ENCODE measurements at regions not wholly inside any gene's neighbourhood (a gene's known extent, or its start where the extent isn't known, plus 50 kb on each side); places are given as distances from the start of the nearest gene placed in this dataset.

DNA sequence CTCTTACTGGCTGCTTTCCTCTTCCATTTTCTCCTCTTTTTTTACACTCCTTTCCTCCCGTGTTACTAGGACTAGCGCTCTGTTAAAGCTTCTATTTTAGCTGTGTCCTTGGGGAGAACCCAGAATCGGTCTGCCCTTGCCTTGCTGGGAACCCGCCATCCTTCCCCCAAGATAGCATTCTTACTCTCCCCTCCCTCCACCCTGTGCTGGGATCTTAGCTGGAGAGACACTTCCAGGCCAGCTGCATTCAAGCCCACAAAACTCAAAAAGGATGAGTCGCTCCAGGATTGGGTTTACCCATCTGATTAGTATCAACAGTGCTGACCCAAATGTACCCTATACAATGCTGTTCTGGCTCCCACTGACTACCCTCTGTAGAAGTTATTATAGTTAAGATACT is 200.5 kb upstream of the ASIC2 start:
- no peak overlapping the region for H3K4me3 ChIP-seq
- peaks cover 2% of the 10 kb centered on the region for H3K4me1 ChIP-seq (ENCODE audit: insufficient read depth)
- no peaks in the 10 kb centered on the region for H3K9me3 ChIP-seq
- intact Hi-C loops (cut with DNase I) = no loop called here
- TF ChIP-seq POLR2A (IDR thresholded peaks at IDR 0.05) (no peak), EP300 (IDR thresholded peaks at IDR 0.05) (no peak)
- TF ChIP-seq, protein P1, sequence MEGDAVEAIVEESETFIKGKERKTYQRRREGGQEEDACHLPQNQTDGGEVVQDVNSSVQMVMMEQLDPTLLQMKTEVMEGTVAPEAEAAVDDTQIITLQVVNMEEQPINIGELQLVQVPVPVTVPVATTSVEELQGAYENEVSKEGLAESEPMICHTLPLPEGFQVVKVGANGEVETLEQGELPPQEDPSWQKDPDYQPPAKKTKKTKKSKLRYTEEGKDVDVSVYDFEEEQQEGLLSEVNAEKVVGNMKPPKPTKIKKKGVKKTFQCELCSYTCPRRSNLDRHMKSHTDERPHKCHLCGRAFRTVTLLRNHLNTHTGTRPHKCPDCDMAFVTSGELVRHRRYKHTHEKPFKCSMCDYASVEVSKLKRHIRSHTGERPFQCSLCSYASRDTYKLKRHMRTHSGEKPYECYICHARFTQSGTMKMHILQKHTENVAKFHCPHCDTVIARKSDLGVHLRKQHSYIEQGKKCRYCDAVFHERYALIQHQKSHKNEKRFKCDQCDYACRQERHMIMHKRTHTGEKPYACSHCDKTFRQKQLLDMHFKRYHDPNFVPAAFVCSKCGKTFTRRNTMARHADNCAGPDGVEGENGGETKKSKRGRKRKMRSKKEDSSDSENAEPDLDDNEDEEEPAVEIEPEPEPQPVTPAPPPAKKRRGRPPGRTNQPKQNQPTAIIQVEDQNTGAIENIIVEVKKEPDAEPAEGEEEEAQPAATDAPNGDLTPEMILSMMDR (IDR thresholded peaks at IDR 0.05) = no peak
- DNase-seq = no peak
- WGBS, 3 donors = 12 to 29% (median 29%) methylated on average over 5 of the region's 5 CpGs
- H3K27me3 ChIP-seq = no peaks in the 10 kb centered on the region
- no peak overlapping the region for H3K27ac ChIP-seq
- H3K36me3 ChIP-seq = no peaks in the 10 kb centered on the region

DNA sequence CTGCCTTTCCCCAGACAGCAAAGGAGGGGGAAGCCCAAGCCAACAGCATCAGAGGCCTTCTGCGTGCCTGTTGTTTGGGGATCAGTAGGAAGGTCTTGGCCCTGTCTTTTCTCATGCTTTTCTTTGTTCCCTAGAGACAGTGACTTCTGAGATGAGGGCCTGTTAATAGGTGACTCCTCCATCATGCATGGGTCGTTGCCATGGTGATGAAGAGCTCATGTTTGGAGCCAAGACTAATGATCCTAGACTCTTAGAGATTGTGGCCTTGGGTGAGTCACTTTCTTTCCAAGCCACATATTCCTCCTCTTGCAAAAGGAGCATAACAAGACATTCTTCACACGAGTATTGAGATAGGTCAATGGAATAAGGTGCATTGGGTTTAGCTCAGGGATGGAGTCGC is 201.1 kb upstream of the ASIC2 start:
- no peak for TF ChIP-seq EP300 (IDR thresholded peaks at IDR 0.05)
- no peak for TF ChIP-seq POLR2A (IDR thresholded peaks at IDR 0.05)
- TF ChIP-seq, protein P1 (IDR thresholded peaks at IDR 0.05) = no peak
- no peak for DNase-seq
- no peak overlapping the region for H3K4me3 ChIP-seq
- H3K27me3 ChIP-seq = no peaks in the 10 kb centered on the region
- intact Hi-C loops (cut with DNase I) = no loop called here
- 70 to 83% (median 78%) methylated on average over 4 of the region's 4 CpGs for WGBS, 3 donors
- no peaks in the 10 kb centered on the region for H3K36me3 ChIP-seq
- peaks cover 2% of the 10 kb centered on the region for H3K4me1 ChIP-seq (ENCODE audit: insufficient read depth)
- H3K27ac ChIP-seq = no peak overlapping the region
- no peaks in the 10 kb centered on the region for H3K9me3 ChIP-seq

DNA sequence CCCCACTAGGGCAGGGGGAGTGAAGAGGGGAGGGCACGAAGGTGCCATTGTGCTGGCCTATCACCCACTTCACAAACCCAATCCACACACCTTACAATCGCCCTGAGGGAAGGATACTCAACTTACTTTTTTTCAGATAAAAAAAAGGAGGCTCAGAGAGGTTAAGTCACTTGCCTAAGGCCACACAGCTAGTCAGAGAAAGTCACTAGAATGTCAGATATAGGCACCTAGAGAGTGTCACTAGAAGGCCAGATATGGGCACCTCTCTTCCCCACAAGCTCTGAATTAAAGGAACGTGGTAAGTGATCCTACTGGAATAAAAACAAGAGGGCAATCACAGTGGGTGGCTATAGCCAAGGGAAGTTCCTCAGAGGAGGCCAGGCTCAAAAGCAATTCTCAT is 204.5 kb upstream of the ASIC2 start:
- Histone ChIP-seq H3K4me3 (no peak overlapping the region), H3K4me1 (ENCODE audit: insufficient read depth) (peaks cover 2% of the 10 kb centered on the region), H3K36me3 (no peaks in the 10 kb centered on the region), H3K9me3 (no peaks in the 10 kb centered on the region), H3K27ac (no peak overlapping the region), H3K27me3 (no peaks in the 10 kb centered on the region)
- 56 to 80% (median 72%) methylated on average over 3 of the region's 3 CpGs for whole genome bisulfite sequencing, 3 donors
- DNase-seq = no peak
- intact Hi-C loops (cut with DNase I) = no loop called here
- TF ChIP-seq POLR2A (IDR thresholded peaks at IDR 0.05) (no peak), EP300 (IDR thresholded peaks at IDR 0.05) (no peak)

DNA sequence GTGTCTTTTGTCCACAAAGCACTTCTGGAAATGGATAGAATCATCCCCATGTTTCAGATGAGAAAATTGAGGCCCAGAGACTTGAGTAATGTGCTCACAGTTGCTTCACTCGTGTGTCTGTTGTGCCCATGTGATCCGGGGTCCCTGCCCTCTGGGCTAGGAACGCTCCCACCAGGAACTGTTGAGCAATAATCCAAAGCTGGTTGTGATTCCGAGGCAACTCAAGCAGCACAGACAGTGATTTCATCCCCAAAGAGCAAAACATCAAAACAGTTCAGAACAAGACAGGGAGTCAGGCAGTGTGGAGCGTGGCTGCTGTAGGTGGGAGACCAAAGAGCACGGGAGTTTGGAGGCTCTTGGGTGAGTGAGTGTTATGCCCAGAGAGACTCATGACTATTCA is 205.0 kb upstream of the ASIC2 start:
- no peak overlapping the region for H3K4me3 ChIP-seq
- H3K27ac ChIP-seq = no peak overlapping the region
- no peaks in the 10 kb centered on the region for H3K27me3 ChIP-seq

DNA sequence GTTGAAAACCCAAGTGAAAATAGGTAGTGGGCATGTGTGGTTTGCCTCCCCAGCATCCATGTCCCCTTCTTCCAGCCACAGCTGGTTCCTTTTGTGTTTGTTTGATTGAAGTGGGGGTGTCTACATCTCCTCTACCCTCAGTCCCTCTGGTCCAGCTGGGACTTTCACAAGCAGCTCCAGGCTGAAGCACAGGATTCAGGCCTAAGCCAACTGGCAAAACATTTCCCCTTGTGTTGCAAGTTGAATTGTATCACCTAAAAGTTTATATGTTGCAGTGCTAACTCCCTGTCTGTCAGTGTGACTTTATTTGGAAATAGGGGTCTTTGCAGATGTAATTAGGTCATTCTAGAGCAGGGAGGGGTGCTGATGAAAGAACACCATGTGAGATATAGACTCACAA is 205.9 kb upstream of the ASIC2 start:
- TF ChIP-seq POLR2A (IDR thresholded peaks at IDR 0.05) (no peak), EP300 (IDR thresholded peaks at IDR 0.05) (no peak)
- TF ChIP-seq, protein P1 (IDR thresholded peaks at IDR 0.05) = no peak
- Histone ChIP-seq H3K36me3 (no peaks in the 10 kb centered on the region), H3K27ac (no peak overlapping the region), H3K4me1 (ENCODE audit: insufficient read depth) (no peaks in the 10 kb centered on the region), H3K27me3 (no peaks in the 10 kb centered on the region), H3K4me3 (no peak overlapping the region), H3K9me3 (no peaks in the 10 kb centered on the region)
- no peak for DNase-seq
- intact Hi-C loops (cut with DNase I) = no loop called here

More for the DNA sequence above, 205.0 kb upstream of the ASIC2 start:
- 47 to 67% (median 61%) methylated on average over 6 of the region's 6 CpGs for WGBS, 3 donors
- intact Hi-C loops (cut with DNase I) = no loop called here
- H3K36me3 ChIP-seq = no peaks in the 10 kb centered on the region
- TF ChIP-seq, protein P1 (IDR thresholded peaks at IDR 0.05) = no peak
- TF ChIP-seq POLR2A (IDR thresholded peaks at IDR 0.05) (no peak), EP300 (IDR thresholded peaks at IDR 0.05) (no peak)
- H3K9me3 ChIP-seq = no peaks in the 10 kb centered on the region
- H3K4me1 ChIP-seq (ENCODE audit: insufficient read depth) = no peaks in the 10 kb centered on the region
- DNase-seq = no peak
